ENCODE measurements at regions not wholly inside any gene's neighbourhood (a gene's known extent, or its start where the extent isn't known, plus 50 kb on each side); places are given as distances from the start of the nearest gene placed in this dataset.

GRCh38 chr5:116806836-116807235 lies 232.2 kb upstream of the SEMA6A start:
- Mint-ChIP-seq H3K4me1 (peaks cover 27% of the 10 kb centered on the region), H3K9me3 (no peaks in the 10 kb centered on the region), H3K27ac (no peak overlapping the region), H3K4me3 (no peak overlapping the region), H3K36me3 (peaks cover 4% of the 10 kb centered on the region; the same call in 1 of the 2 replicates), H3K27me3 (ENCODE audit: low read depth) (no peaks in the 10 kb centered on the region)
- POLR2A ChIA-PET = interaction anchor here (0.6 kb wide), 1 partner anchor 28 kb away, joined by 8 read pairs; no protein-coding TSS in a partner anchor
- no peak for DNase-seq (ENCODE audit: low spot score)
- no peak for TF ChIP-seq ZNF232 (CRISPR knock-in tag; IDR thresholded peaks at IDR 0.05)
- no peak for TF ChIP-seq HMGXB4 (CRISPR knock-in tag; IDR thresholded peaks at IDR 0.05)
- no peak for TF ChIP-seq ZNF671 (CRISPR knock-in tag; IDR thresholded peaks at IDR 0.05)
- TF ChIP-seq GABPB1 (CRISPR knock-in tag; IDR thresholded peaks at IDR 0.05) = no peak
- no peak for TF ChIP-seq USF1 (CRISPR knock-in tag; IDR thresholded peaks at IDR 0.05)
- TF ChIP-seq ZNF396 (CRISPR knock-in tag; IDR thresholded peaks at IDR 0.05; ENCODE audit: borderline replicate concordance) = no peak
- TF ChIP-seq FOXK1 (CRISPR knock-in tag; IDR thresholded peaks at IDR 0.05) = no peak
- TF ChIP-seq NR3C1 (CRISPR knock-in tag; conservative IDR thresholded peaks at IDR 0.05; ENCODE audit: low read depth) = no peak
- TF ChIP-seq ZBTB43 (CRISPR knock-in tag; IDR thresholded peaks at IDR 0.05) = no peak
- no peak for TF ChIP-seq ETV6 (CRISPR knock-in tag; IDR thresholded peaks at IDR 0.05)
- TF ChIP-seq ZNF121 (CRISPR knock-in tag; IDR thresholded peaks at IDR 0.05) = no peak
- TF ChIP-seq CBFB (CRISPR knock-in tag; IDR thresholded peaks at IDR 0.05; ENCODE audit: low read depth) = no peak
- TF ChIP-seq NR1H2 (CRISPR knock-in tag; IDR thresholded peaks at IDR 0.05) = no peak
- no peak for TF ChIP-seq FOXJ3 (CRISPR knock-in tag; IDR thresholded peaks at IDR 0.05; ENCODE audit: borderline replicate concordance)
- no peak for TF ChIP-seq SMAD3 (CRISPR knock-in tag; IDR thresholded peaks at IDR 0.05; ENCODE audit: borderline replicate concordance)
- TF ChIP-seq NFE2L1 (CRISPR knock-in tag; IDR thresholded peaks at IDR 0.05) = no peak
- no peak for TF ChIP-seq ATF6 (CRISPR knock-in tag; IDR thresholded peaks at IDR 0.05)
- ATAC-seq = no peak
- CTCF ChIA-PET = no interaction called here

- ChIA-PET POLR2A (no interaction called here), CTCF (no interaction called here)
- Mint-ChIP-seq H3K27me3 (ENCODE audit: low read depth) (no peaks in the 10 kb centered on the region), H3K9me3 (peaks cover 4% of the 10 kb centered on the region; the same call in 1 of the 2 replicates), H3K27ac (no peak overlapping the region), H3K36me3 (no peaks in the 10 kb centered on the region; the same call in 1 of the 2 replicates), H3K4me1 (peaks cover 7% of the 10 kb centered on the region; the same call in 1 of the 2 replicates), H3K4me3 (no peak overlapping the region)
- ATAC-seq = no peak
- TF ChIP-seq ATF6 (CRISPR knock-in tag; IDR thresholded peaks at IDR 0.05) = no peak
- no peak for DNase-seq (ENCODE audit: low spot score)
Observed at GRCh38 chr5:116799401-116799800, 224.8 kb upstream of the SEMA6A start.
